HCT116 (cell line): ENCODE measurements at regions not wholly inside any gene's neighbourhood (a gene's known extent, or its start where the extent isn't known, plus 50 kb on each side); places are given as distances from the start of the nearest gene placed in this dataset.

Experiments used
- ATAC-seq: fragments of 200-7000 bp; cut with Tn5 transposase; 2 replicates; pipeline ENCODE4 v1.9.1; 2020; ENCODE audit warnings: mild to moderate bottlenecking, moderate library complexity
- BruUV-seq: library from RNA; stranded (reverse); fragments of 400-500 nt; replicated peaks from 2 replicates; lab custom pipeline; 2021; lab: Mats Ljungman, UMichigan
- CTCF ChIA-PET: fragments of 300-600 bp; sonication (Branson Sonifier 250); formaldehyde crosslinking; loops from one replicate; lab custom pipeline; 2021; ENCODE audit warnings: antibody characterized with exemption; lab: Charles Lee
- POLR2A ChIA-PET: fragments of 300-600, 350-600 bp; sonication (Branson Sonifier 250); formaldehyde crosslinking; loops from one replicate; lab custom pipeline; 2021; ENCODE audit warnings: antibody characterized with exemption; lab: Charles Lee
- RAD21 ChIA-PET, 2 experiments: fragments of 300-600 bp; sonication (Branson Sonifier 250); formaldehyde crosslinking; loops; one replicate each; lab custom pipeline; 2023; ENCODE audit warnings: low total read pairs in 2 of 2; ENCODE audit not compliant: uncharacterized antibody in 2 of 2, unreplicated experiment in 2 of 2, low non-redundant PET in 1 of 2; lab: Charles Lee
- DNase-seq: peaks from one replicate; pipeline ENCODE4 v3.0.0-alpha.2; 2010; ENCODE audit warnings: low read depth, low spot score
- H2AFZ ChIP-seq: fragments of 200-600 bp; shearing (Covaris generic), sonication (generic); 2 replicates; pipeline ENCODE4 v1.6.1; 2017; ENCODE audit warnings: low read depth, mixed run types, mixed read lengths, antibody characterized with exemption, low read length; ENCODE audit not compliant: poor library complexity, severe bottlenecking
- H3K27ac ChIP-seq: 2 replicates; pipeline ENCODE4 v1.5.1; 2012; ENCODE audit warnings: low read depth, low read length
- H3K27me3 ChIP-seq: fragments of 200-600 bp; sonication (generic); 2 replicates; pipeline ENCODE4 v1.6.1; 2016; ENCODE audit warnings: mixed run types, low read length, mixed read lengths; ENCODE audit not compliant: insufficient read depth
- H3K36me3 ChIP-seq, 2 experiments: fragments of 200-500 bp in 1 of 2; fragments of 200-600 bp in 1 of 2; sonication (Bioruptor generic) in 1 of 2; sonication (generic) in 1 of 2; 2 replicates each; pipeline versions ENCODE4 v1.5.1 to v1.6.1; 2014 to 2016; ENCODE audit warnings: low read length in 2 of 2, inconsistent platforms in 1 of 2, mixed read lengths in 1 of 2, mixed run types in 1 of 2; ENCODE audit not compliant: insufficient read depth in 2 of 2, control insufficient read depth in 1 of 2
- H3K4me1 ChIP-seq, 2 experiments: fragments of 200-600 bp in 1 of 2; sonication (generic) in 1 of 2; 2 replicates each; pipeline versions ENCODE4 v1.5.1 to v1.6.1; 2012 to 2017; ENCODE audit warnings: low read length in 2 of 2, inconsistent platforms in 1 of 2, mild to moderate bottlenecking in 1 of 2, mixed read lengths in 1 of 2, mixed run types in 1 of 2, moderate library complexity in 1 of 2; ENCODE audit not compliant: insufficient read depth in 2 of 2, control insufficient read depth in 1 of 2
- H3K4me2 ChIP-seq: fragments of 200-600 bp; sonication (generic); 2 replicates; pipeline ENCODE4 v1.6.1; 2017; ENCODE audit warnings: mixed run types, low read length, mixed read lengths
- H3K4me3 ChIP-seq, 2 experiments: fragments of 200-600 bp in 1 of 2; sonication (generic) in 1 of 2; replicated peaks in 1 of 2; 2 replicates each; pipeline ENCODE4 v1.5.1; 2011 to 2016; ENCODE audit warnings: low read length in 2 of 2, control low read depth in 1 of 2, low read depth in 1 of 2, mild to moderate bottlenecking in 1 of 2, mixed read lengths in 1 of 2, mixed run types in 1 of 2
- H3K79me2 ChIP-seq: fragments of 200-600 bp; sonication (generic); 2 replicates; pipeline ENCODE4 v1.6.1; 2017; ENCODE audit warnings: mild to moderate bottlenecking, mixed run types, low read length, moderate library complexity, mixed read lengths; ENCODE audit not compliant: insufficient read depth
- H3K9ac ChIP-seq: fragments of 200-600 bp; sonication (generic); 2 replicates; pipeline ENCODE4 v1.6.1; 2016; ENCODE audit warnings: low read length, mixed read lengths
- H3K9me2 ChIP-seq: fragments of 200-600 bp; sonication (generic), shearing (Covaris generic); 2 replicates; pipeline ENCODE4 v1.6.1; 2017; ENCODE audit warnings: mixed run types, mild to moderate bottlenecking, moderate library complexity; ENCODE audit not compliant: insufficient read depth
- H3K9me3 ChIP-seq, 2 experiments: fragments of 200-500 bp in 1 of 2; fragments of 200-600 bp in 1 of 2; sonication (Bioruptor generic) in 1 of 2; sonication (generic) in 1 of 2; 2 replicates each; pipeline ENCODE4 v1.6.1; 2014 to 2017; ENCODE audit warnings: low read length in 2 of 2, mixed read lengths in 2 of 2, inconsistent platforms in 1 of 2, low read depth in 1 of 2, mild to moderate bottlenecking in 1 of 2, mixed run types in 1 of 2, moderate library complexity in 1 of 2; ENCODE audit not compliant: control insufficient read depth in 1 of 2, insufficient read depth in 1 of 2
- H4K20me1 ChIP-seq: fragments of 200-600 bp; sonication (generic), shearing (Covaris generic); 2 replicates; pipeline ENCODE4 v1.6.1; 2017; ENCODE audit warnings: mixed run types, mild to moderate bottlenecking, moderate library complexity; ENCODE audit not compliant: insufficient read depth
- CEBPB ChIP-seq: IDR thresholded peaks from 2 replicates; pipeline ENCODE4 v1.6.1; 2012; ENCODE audit warnings: low read depth
- CTCF ChIP-seq, 3 experiments: fragments of 200-600 bp in 1 of 3; sonication (generic) in 1 of 3; IDR thresholded peaks in 2 of 3; conservative IDR thresholded peaks in 1 of 3; 2 replicates each; pipeline ENCODE4 v1.5.1; 2012 to 2017; ENCODE audit warnings: low read depth in 2 of 3, low read length in 2 of 3, antibody characterized with exemption in 1 of 3, borderline replicate concordance in 1 of 3, control low read depth in 1 of 3, mild to moderate bottlenecking in 1 of 3, mixed read lengths in 1 of 3, mixed run types in 1 of 3, moderate library complexity in 1 of 3; ENCODE audit not compliant: insufficient read depth in 1 of 3
- ELF1 ChIP-seq: IDR thresholded peaks from 2 replicates; pipeline ENCODE4 v1.6.1; 2012; ENCODE audit warnings: low read depth, borderline replicate concordance
- EZH2phosphoT487 ChIP-seq: fragments of 200-600 bp; IDR thresholded peaks from 2 replicates; pipeline ENCODE4 v1.6.1; 2018; ENCODE audit warnings: antibody characterized with exemption, borderline replicate concordance
- FOSL1 ChIP-seq: IDR thresholded peaks from 2 replicates; pipeline ENCODE4 v1.6.1; 2012; ENCODE audit warnings: low read depth
- JUND ChIP-seq: IDR thresholded peaks from 2 replicates; pipeline ENCODE4 v1.6.1; 2012
- POLR2A ChIP-seq: IDR thresholded peaks from 2 replicates; pipeline ENCODE4 v1.7.0; 2011; ENCODE audit warnings: borderline replicate concordance; ENCODE audit not compliant: insufficient read depth, insufficient read length; ENCODE audit errors: extremely low read depth
- SP1 ChIP-seq: IDR thresholded peaks from 2 replicates; pipeline ENCODE4 v1.6.1; 2012; ENCODE audit warnings: low read depth
- YY1 ChIP-seq: IDR thresholded peaks from 2 replicates; pipeline ENCODE4 v1.6.1; 2011; ENCODE audit warnings: low read length, low read depth, moderate library complexity, mild to moderate bottlenecking; ENCODE audit not compliant: insufficient replicate concordance; ENCODE audit errors: extremely low read depth
- ZBTB33 ChIP-seq: IDR thresholded peaks from 2 replicates; pipeline ENCODE4 v1.6.1; 2011; ENCODE audit warnings: mild to moderate bottlenecking, low read length, moderate library complexity; ENCODE audit not compliant: insufficient replicate concordance; ENCODE audit errors: extremely low read depth
- intact Hi-C: fragments of 100-400 bp; cut with micrococcal nuclease; formaldehyde crosslinking; loops from 2 replicates; pipeline ENCODE4 v1.10.0; 2022

GRCh38 chr7:68783684-68784083 is 814.6 kb upstream of the AUTS2 start:
- H3K4me2 ChIP-seq = no peak overlapping the region
- no peak overlapping the region for H2AFZ ChIP-seq
- intact Hi-C loops = no loop called here
- TF ChIP-seq CEBPB (no peak), POLR2A (no peak), ZBTB33 (no peak), FOSL1 (no peak), EZH2phosphoT487 (no peak), ELF1 (no peak), CTCF (IDR thresholded peaks at IDR 0.05 in 2 of 3, conservative IDR thresholded peaks at IDR 0.05 in 1 of 3; ENCODE audit: borderline replicate concordance in 1 of 3, insufficient read depth in 1 of 3, low read depth in 2 of 3, low read length in 2 of 3) (no peak), JUND (no peak), SP1 (no peak), YY1 (no peak)
- H3K79me2 ChIP-seq = no peaks in the 10 kb centered on the region
- H4K20me1 ChIP-seq = no peaks in the 10 kb centered on the region; the same call in 1 of the 2 replicates
- no peaks in the 10 kb centered on the region for H3K9me2 ChIP-seq
- no peak overlapping the region for H3K9ac ChIP-seq
- DNase-seq (no peak), ATAC-seq (no peak)
- H3K9me3 ChIP-seq = peaks cover 0 to 14% of the 10 kb centered on the region in 2 experiments; a peak in 2 of 4 replicates
- no peak overlapping the region for H3K4me3 ChIP-seq
- no peaks in the 10 kb centered on the region for H3K27me3 ChIP-seq
- ChIA-PET POLR2A (no interaction called here), RAD21 (no interaction called here), CTCF (no interaction called here)
- no peak overlapping the region for H3K27ac ChIP-seq
- H3K4me1 ChIP-seq = no peaks in the 10 kb centered on the region
- no peaks in the 10 kb centered on the region for H3K36me3 ChIP-seq
- BruUV-seq = no TSS peak
